K562 (cell line): ENCODE measurements at regions not wholly inside any gene's neighbourhood (a gene's known extent, or its start where the extent isn't known, plus 50 kb on each side); places are given as distances from the start of the nearest gene placed in this dataset.

ENCODE experiments used
- ATAC-seq: fragments of 200-7000 bp; cut with Tn5 transposase; 3 replicates; pipeline ENCODE4 v1.9.1; 2020; ENCODE audit warnings: moderate library complexity
- BruUV-seq: library from RNA; stranded (reverse); fragments of 400-500 nt; replicated peaks from 2 replicates; lab custom pipeline; 2021; lab: Mats Ljungman, UMichigan
- CTCF ChIA-PET: fragments of 300-600 bp; formaldehyde crosslinking; extraction: SDS; loops from one replicate; lab custom pipeline; 2021; ENCODE audit warnings: low intra/inter-chr PET ratio; lab: Yijun Ruan, JAX
- POLR2A ChIA-PET: fragments of 300-600, 350-650 bp; sonication (Branson Sonifier 250); formaldehyde crosslinking; extraction: SDS; loops from one replicate; lab custom pipeline; 2021; ENCODE audit warnings: antibody characterized with exemption, inconsistent platforms; lab: Yijun Ruan, JAX
- DNase-seq, 4 experiments: peaks; one replicate each; pipeline versions ENCODE4 v3.0.0 to v3.0.0-alpha.2; 2011 to 2018; ENCODE audit warnings: low spot score in 3 of 4, mixed read lengths in 3 of 4; ENCODE audit errors: extremely low read depth in 1 of 4
- FAIRE-seq: peaks from 2 replicates; lab custom pipeline; 2011; peaks lifted over from hg19 to GRCh38; lab: Jason Lieb, UNC
- H2AFZ ChIP-seq: 2 replicates; pipeline ENCODE4 v1.6.0; 2011; ENCODE audit warnings: low read depth, low read length, control low read depth, inconsistent platforms
- H3K27ac ChIP-seq: fragments of 200-600 bp; 3 replicates; pipeline ENCODE4 v1.8.0; 2011; ENCODE audit warnings: low read depth, mild to moderate bottlenecking, control low read depth, inconsistent platforms, low read length, moderate library complexity, mixed read lengths; ENCODE audit errors: extremely low read depth
- H3K27me3 ChIP-seq, 2 experiments: fragments of 300-600 bp in 1 of 2; 2 replicates in 1 of 2; 3 replicates in 1 of 2; pipeline versions ENCODE4 v1.6.0 to v1.8.0; 2011; ENCODE audit warnings: inconsistent platforms in 2 of 2, low read length in 2 of 2, mild to moderate bottlenecking in 1 of 2, mixed read lengths in 1 of 2, moderate library complexity in 1 of 2; ENCODE audit not compliant: control insufficient read depth in 2 of 2, insufficient read depth in 2 of 2
- H3K36me3 ChIP-seq: fragments of 300-600 bp; 3 replicates; pipeline ENCODE4 v1.8.0; 2011; ENCODE audit warnings: mild to moderate bottlenecking, low read length, inconsistent platforms; ENCODE audit not compliant: control insufficient read depth, insufficient read depth
- H3K4me1 ChIP-seq, 2 experiments: fragments of 200-600 bp in 1 of 2; replicated peaks in 1 of 2; 2 replicates in 1 of 2; 3 replicates in 1 of 2; pipeline versions ENCODE4 v1.5.1 to v1.8.0; 2011; ENCODE audit warnings: inconsistent platforms in 2 of 2, low read length in 2 of 2, mild to moderate bottlenecking in 1 of 2, mixed read lengths in 1 of 2, moderate library complexity in 1 of 2; ENCODE audit not compliant: control insufficient read depth in 2 of 2, insufficient read depth in 2 of 2
- H3K4me2 ChIP-seq: 2 replicates; pipeline ENCODE4 v1.6.1; 2011; ENCODE audit warnings: low read length, control low read depth, inconsistent platforms, mixed read lengths; ENCODE audit not compliant: insufficient read depth
- H3K4me3 ChIP-seq: fragments of 200-600 bp; sonication (generic), shearing (Covaris generic); 2 replicates; pipeline ENCODE4 v1.5.1; 2016; ENCODE audit warnings: control low read depth, inconsistent platforms
- H3K79me2 ChIP-seq: fragments of 200-600 bp; 3 replicates; pipeline ENCODE4 v1.8.0; 2011; ENCODE audit warnings: low read length, inconsistent platforms; ENCODE audit not compliant: control insufficient read depth, insufficient read depth
- H3K9ac ChIP-seq, 2 experiments: 2 replicates each; pipeline versions ENCODE4 v1.6.0 to v1.6.1; 2011; ENCODE audit warnings: low read depth in 2 of 2, low read length in 2 of 2, control low read depth in 1 of 2, inconsistent platforms in 1 of 2, mild to moderate bottlenecking in 1 of 2, mixed read lengths in 1 of 2; ENCODE audit not compliant: insufficient read depth in 1 of 2
- H3K9me1 ChIP-seq: one replicate; pipeline ENCODE4 v1.6.0; 2011; ENCODE audit warnings: inconsistent platforms, mild to moderate bottlenecking, low read length, moderate library complexity; ENCODE audit not compliant: control insufficient read depth, insufficient read depth
- H3K9me3 ChIP-seq: replicated peaks from 2 replicates; pipeline ENCODE4 v1.5.1; 2011; ENCODE audit warnings: low read depth, low read length, inconsistent platforms; ENCODE audit not compliant: control insufficient read depth, insufficient read depth
- H4K20me1 ChIP-seq: replicated peaks from 2 replicates; pipeline ENCODE4 v1.6.1; 2011; ENCODE audit warnings: low read length, inconsistent platforms, mixed read lengths; ENCODE audit not compliant: control insufficient read depth, insufficient read depth
- EHMT2 ChIP-seq: fragments of 450-650 bp; IDR thresholded peaks from 2 replicates; pipeline ENCODE4 v1.6.1; 2018; ENCODE audit warnings: antibody characterized with exemption
- EP300 ChIP-seq: IDR thresholded peaks from 2 replicates; pipeline ENCODE4 v1.6.1; 2012; ENCODE audit warnings: low read length, improper control_type of control experiment
- HEY1 ChIP-seq: fragments of 250-450 bp; sonication (Bioruptor Pico); IDR thresholded peaks from 2 replicates; pipeline ENCODE4 v1.5.0; 2020; ENCODE audit warnings: mild to moderate bottlenecking, moderate library complexity, borderline replicate concordance
- NBN ChIP-seq: fragments of 450-650 bp; IDR thresholded peaks from 2 replicates; pipeline ENCODE4 v1.6.1; 2016; ENCODE audit warnings: low read depth, mild to moderate bottlenecking
- NFIC ChIP-seq: fragments of 450-650 bp; IDR thresholded peaks from 2 replicates; pipeline ENCODE4 v1.6.1; 2017; ENCODE audit warnings: mild to moderate bottlenecking, inconsistent platforms
- RAD21 ChIP-seq, 2 experiments: fragments of 250-450 bp in 1 of 2; fragments of 450-650 bp in 1 of 2; sonication (Bioruptor Pico) in 1 of 2; formaldehyde crosslinking in 1 of 2; IDR thresholded peaks in 1 of 2; conservative IDR thresholded peaks in 1 of 2; 2 replicates each; pipeline versions ENCODE4 v1.4.0 to v1.8.0; 2020 to 2022; ENCODE audit warnings: mild to moderate bottlenecking in 2 of 2, moderate library complexity in 1 of 2
- RBM17 ChIP-seq: fragments of 200-400 bp; formaldehyde crosslinking; IDR thresholded peaks from 2 replicates; pipeline ENCODE4 v1.6.1; 2017; ENCODE audit warnings: low read depth, mild to moderate bottlenecking, low read length, borderline replicate concordance
- SAFB2 ChIP-seq: fragments of 200-400 bp; formaldehyde crosslinking; IDR thresholded peaks from 2 replicates; pipeline ENCODE4 v1.6.1; 2018; ENCODE audit warnings: borderline replicate concordance, low read length, low read depth, moderate library complexity; ENCODE audit not compliant: severe bottlenecking
- SLC30A9 ChIP-seq: fragments of 250-450 bp; sonication (Bioruptor Pico); IDR thresholded peaks from 2 replicates; pipeline ENCODE4 v1.8.0; 2022; ENCODE audit warnings: mild to moderate bottlenecking, moderate library complexity
- SRF ChIP-seq, 2 experiments: fragments of 250-450, 450-650 bp in 1 of 2; sonication (Bioruptor Pico) in 1 of 2; sonication (generic) in 1 of 2; formaldehyde crosslinking; IDR thresholded peaks; 2 replicates each; pipeline versions ENCODE4 v1.5.0 to v1.5.1; 2020 to 2022; ENCODE audit warnings: mild to moderate bottlenecking in 1 of 2, missing genetic modification reagents in 1 of 2
- TAF15 ChIP-seq: fragments of 200-400 bp; formaldehyde crosslinking; IDR thresholded peaks from 2 replicates; pipeline ENCODE4 v1.6.1; 2017; ENCODE audit warnings: mild to moderate bottlenecking, low read depth, low read length, moderate library complexity
- TEAD2 ChIP-seq: fragments of 450-650 bp; IDR thresholded peaks from 2 replicates; pipeline ENCODE4 v1.6.1; 2016; ENCODE audit warnings: missing genetic modification characterization, control low read depth, missing compliant biosample characterization
- ZNF197 ChIP-seq: fragments of 200-800 bp; sonication (Bioruptor generic); IDR thresholded peaks from 2 replicates; pipeline ENCODE4 v1.6.1; 2016; ENCODE audit warnings: low read depth, missing genetic modification characterization, missing compliant biosample characterization
- WGBS: fragments of 100-300 bp; shearing (Covaris generic); methylation state at CpG from one replicate; pipeline ENCODE4 v1.1.6; 2016; ENCODE audit warnings: low coverage, mixed read lengths; ENCODE audit not compliant: insufficient coverage; ENCODE audit errors: missing lambda C conversion rate; 5-methylcytosine and 5-hydroxymethylcytosine counted together
- in situ Hi-C: fragments of 300-500 bp; cut with MboI; formaldehyde crosslinking; loops from 4 replicates; pipeline ENCODE4 v1.15.0; 2018; ENCODE audit warnings: inconsistent platforms, mixed read lengths
- intact Hi-C: fragments of 100-400 bp; cut with micrococcal nuclease; formaldehyde crosslinking; loops from 2 replicates; pipeline ENCODE4 v1.14.2; 2022
- TF ChIP-seq, protein P1 (sequence below): fragments of 200-800 bp; sonication (Bioruptor generic); IDR thresholded peaks from 2 replicates; pipeline ENCODE4 v1.6.1; 2017; ENCODE audit warnings: missing genetic modification characterization, missing compliant biosample characterization

DNA sequence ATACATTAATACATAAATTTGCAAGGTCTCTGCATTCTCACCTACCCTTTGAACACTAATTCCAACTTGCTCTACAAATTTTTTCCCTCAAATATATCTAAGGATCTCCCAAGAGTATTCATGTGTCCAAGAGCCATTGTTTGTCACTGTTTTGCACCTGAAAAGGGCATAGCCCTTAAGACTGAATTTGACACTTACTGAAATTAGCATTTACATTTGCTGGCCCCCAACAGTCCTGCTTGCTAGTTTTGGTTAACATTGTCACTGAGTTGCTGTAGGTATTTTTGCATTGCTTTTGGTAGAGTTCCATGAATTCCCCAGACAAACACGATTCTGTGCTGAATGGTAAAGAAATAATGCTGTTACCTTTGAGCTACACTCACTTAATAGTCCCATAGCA, 57.3 kb downstream of the KCNA4 start:
- FAIRE-seq: no peak
- ATAC-seq: no peak
- no TSS peak for BruUV-seq
- H3K9me1 ChIP-seq: no peaks in the 10 kb centered on the region
- POLR2A ChIA-PET: no interaction called here
- no peaks in the 10 kb centered on the region for H3K27me3 ChIP-seq
- H3K9ac ChIP-seq: no peak overlapping the region
- H4K20me1 ChIP-seq: no peaks in the 10 kb centered on the region
- no peaks in the 10 kb centered on the region for H3K79me2 ChIP-seq
- intact Hi-C loops: no loop called here
- H3K36me3 ChIP-seq: no peaks in the 10 kb centered on the region
- H3K4me3 ChIP-seq: no peak overlapping the region
- WGBS: 0% methylated on average over 1 of the region's 1 CpG
- CTCF ChIA-PET: interaction anchor here (0.7 kb wide), 1 partner anchor 31 kb away, joined by 3 read pairs; no protein-coding TSS in a partner anchor
- no peak overlapping the region for H3K27ac ChIP-seq
- no peak for DNase-seq
- no peak overlapping the region for H2AFZ ChIP-seq
- in situ Hi-C loops: no loop called here
- no peaks in the 10 kb centered on the region for H3K9me3 ChIP-seq
- no peak overlapping the region for H3K4me2 ChIP-seq
- H3K4me1 ChIP-seq: no peaks in the 10 kb centered on the region
- no peak for TF ChIP-seq NFIC
- TF ChIP-seq, protein P1, sequence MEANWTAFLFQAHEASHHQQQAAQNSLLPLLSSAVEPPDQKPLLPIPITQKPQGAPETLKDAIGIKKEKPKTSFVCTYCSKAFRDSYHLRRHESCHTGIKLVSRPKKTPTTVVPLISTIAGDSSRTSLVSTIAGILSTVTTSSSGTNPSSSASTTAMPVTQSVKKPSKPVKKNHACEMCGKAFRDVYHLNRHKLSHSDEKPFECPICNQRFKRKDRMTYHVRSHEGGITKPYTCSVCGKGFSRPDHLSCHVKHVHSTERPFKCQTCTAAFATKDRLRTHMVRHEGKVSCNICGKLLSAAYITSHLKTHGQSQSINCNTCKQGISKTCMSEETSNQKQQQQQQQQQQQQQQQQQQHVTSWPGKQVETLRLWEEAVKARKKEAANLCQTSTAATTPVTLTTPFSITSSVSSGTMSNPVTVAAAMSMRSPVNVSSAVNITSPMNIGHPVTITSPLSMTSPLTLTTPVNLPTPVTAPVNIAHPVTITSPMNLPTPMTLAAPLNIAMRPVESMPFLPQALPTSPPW (CRISPR knock-in tag): no peak
- no peak for TF ChIP-seq HEY1 (CRISPR knock-in tag)
- TF ChIP-seq RBM17: no peak
- no peak for TF ChIP-seq RAD21 (CRISPR knock-in tag; conservative IDR thresholded peaks at IDR 0.05 in 1 of 2, IDR thresholded peaks at IDR 0.05 in 1 of 2)
- no peak for TF ChIP-seq TAF15
- TF ChIP-seq SAFB2: no peak
- TF ChIP-seq EP300: no peak
- TF ChIP-seq EHMT2: no peak
- TF ChIP-seq ZNF197 (CRISPR knock-in tag): no peak
- TF ChIP-seq SRF (CRISPR knock-in tag; IDR thresholded peaks at IDR 0.05): no peak
- TF ChIP-seq TEAD2 (tag): no peak
- TF ChIP-seq SLC30A9 (CRISPR knock-in tag): no peak
- TF ChIP-seq NBN: no peak
